Esophagus muscularis mucosa (tissue), 4 donors: ENCODE measurements at regions not wholly inside any gene's neighbourhood (a gene's known extent, or its start where the extent isn't known, plus 50 kb on each side); places are given as distances from the start of the nearest gene placed in this dataset.
"Not testable (repeated sequence)": the region's sequence is repeated elsewhere in the genome, so short reads cannot be mapped to it uniquely, and the experiment has no call there.

ENCODE experiments used
- DNase-seq: peaks from one replicate; pipeline ENCODE4 v3.0.0-alpha.2; 2017; ENCODE audit errors: extremely low spot score
- H3K27ac ChIP-seq, 4 donors: fragments of 200-600 bp; sonication (generic); replicated peaks in 1 of 4; 1 replicate in 3 of 4; 2 replicates in 1 of 4; pipeline ENCODE4 v1.5.1; 2016 to 2019; ENCODE audit warnings: mild to moderate bottlenecking in 1 of 4
- H3K27me3 ChIP-seq, 4 donors: fragments of 200-600 bp; sonication (generic); one replicate each; pipeline versions ENCODE4 v1.5.1 to v1.6.0; 2016 to 2019
- H3K36me3 ChIP-seq, 4 donors: fragments of 200-600 bp; sonication (generic); one replicate each; pipeline ENCODE4 v1.5.1; 2016 to 2019
- H3K4me1 ChIP-seq, 4 donors: fragments of 200-600 bp; sonication (generic); one replicate each; pipeline ENCODE4 v1.5.1; 2016 to 2019
- H3K4me3 ChIP-seq, 4 donors: fragments of 200-600 bp; sonication (generic); 1 replicate in 2 of 4; 2 replicates in 2 of 4; pipeline ENCODE4 v1.5.1; 2016 to 2019; ENCODE audit warnings: mild to moderate bottlenecking in 4 of 4, moderate library complexity in 1 of 4
- H3K9me3 ChIP-seq, 4 donors: fragments of 200-600 bp; sonication (generic); 1 replicate in 3 of 4; 2 replicates in 1 of 4; pipeline ENCODE4 v1.5.1; 2016 to 2019
- EP300 ChIP-seq: sonication (generic); formaldehyde crosslinking; IDR thresholded peaks from one replicate; pipeline ENCODE4 v1.6.1; 2017; ENCODE audit warnings: antibody characterized with exemption
- POLR2A ChIP-seq: fragments of 450-650 bp; IDR thresholded peaks from one replicate; pipeline ENCODE4 v1.6.1; 2017; ENCODE audit warnings: antibody characterized with exemption, moderate library complexity, mild to moderate bottlenecking, low read depth
- POLR2AphosphoS5 ChIP-seq, 2 donors: sonication (generic); formaldehyde crosslinking; IDR thresholded peaks; one replicate each; pipeline ENCODE4 v1.6.1; 2017; ENCODE audit warnings: antibody characterized with exemption in 2 of 2
- WGBS: methylation state at CpG from one replicate; pipeline ENCODE4 v1.1.5; 2018; 5-methylcytosine and 5-hydroxymethylcytosine counted together
- intact Hi-C: fragments of 100-400 bp; cut with DNase I; formaldehyde crosslinking; loops from one replicate; pipeline ENCODE4 v1.15.1; 2023
- TF ChIP-seq, protein P1 (sequence below), 3 experiments: fragments of 200-600 bp in 2 of 3; fragments of 450-650 bp in 1 of 3; sonication (generic) in 2 of 3; IDR thresholded peaks; one replicate each; pipeline ENCODE4 v1.5.1; 2017 to 2019; ENCODE audit warnings: antibody characterized with exemption in 3 of 3, mild to moderate bottlenecking in 2 of 3, moderate library complexity in 1 of 3

- no peak overlapping the region for H3K4me3 ChIP-seq
- no peak overlapping the region for H3K27ac ChIP-seq
- no peaks in the 10 kb centered on the region for H3K9me3 ChIP-seq
- no peaks in the 10 kb centered on the region for H3K4me1 ChIP-seq
- no peaks in the 10 kb centered on the region for H3K27me3 ChIP-seq
- 90% methylated on average over 3 of the region's 3 CpGs for WGBS
- intact Hi-C loops = no loop called here
- TF ChIP-seq POLR2A = no peak
- TF ChIP-seq POLR2AphosphoS5 (IDR thresholded peaks at IDR 0.05) = no peak
- TF ChIP-seq EP300 = no peak
- TF ChIP-seq, protein P1, sequence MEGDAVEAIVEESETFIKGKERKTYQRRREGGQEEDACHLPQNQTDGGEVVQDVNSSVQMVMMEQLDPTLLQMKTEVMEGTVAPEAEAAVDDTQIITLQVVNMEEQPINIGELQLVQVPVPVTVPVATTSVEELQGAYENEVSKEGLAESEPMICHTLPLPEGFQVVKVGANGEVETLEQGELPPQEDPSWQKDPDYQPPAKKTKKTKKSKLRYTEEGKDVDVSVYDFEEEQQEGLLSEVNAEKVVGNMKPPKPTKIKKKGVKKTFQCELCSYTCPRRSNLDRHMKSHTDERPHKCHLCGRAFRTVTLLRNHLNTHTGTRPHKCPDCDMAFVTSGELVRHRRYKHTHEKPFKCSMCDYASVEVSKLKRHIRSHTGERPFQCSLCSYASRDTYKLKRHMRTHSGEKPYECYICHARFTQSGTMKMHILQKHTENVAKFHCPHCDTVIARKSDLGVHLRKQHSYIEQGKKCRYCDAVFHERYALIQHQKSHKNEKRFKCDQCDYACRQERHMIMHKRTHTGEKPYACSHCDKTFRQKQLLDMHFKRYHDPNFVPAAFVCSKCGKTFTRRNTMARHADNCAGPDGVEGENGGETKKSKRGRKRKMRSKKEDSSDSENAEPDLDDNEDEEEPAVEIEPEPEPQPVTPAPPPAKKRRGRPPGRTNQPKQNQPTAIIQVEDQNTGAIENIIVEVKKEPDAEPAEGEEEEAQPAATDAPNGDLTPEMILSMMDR (IDR thresholded peaks at IDR 0.05) = no peak
- no peaks in the 10 kb centered on the region for H3K36me3 ChIP-seq
- DNase-seq = no peak
These were observed 79.4 kb upstream of the TLE4 start for GRCh38 chr9:79492092-79493009.

GRCh38 chr9:79500196-79500864, 71.4 kb upstream of the TLE4 start:
- H3K36me3 ChIP-seq, DNase-seq, H3K9me3 ChIP-seq, H3K4me3 ChIP-seq, H3K4me1 ChIP-seq, H3K27me3 ChIP-seq, H3K27ac ChIP-seq, intact Hi-C loops: not testable (repeated sequence)
- 97% methylated on average over 23 of the region's 25 CpGs for whole genome bisulfite sequencing

- WGBS = 84% methylated on average over 2 of the region's 2 CpGs
- no peak for DNase-seq
- no peaks in the 10 kb centered on the region for H3K4me1 ChIP-seq
- H3K27me3 ChIP-seq = no peaks in the 10 kb centered on the region
- no peak overlapping the region for H3K4me3 ChIP-seq
- no peaks in the 10 kb centered on the region for H3K36me3 ChIP-seq
- no peak overlapping the region for H3K27ac ChIP-seq
- no peaks in the 10 kb centered on the region for H3K9me3 ChIP-seq
- TF ChIP-seq, protein P1 (IDR thresholded peaks at IDR 0.05) = no peak
- no peak for TF ChIP-seq POLR2A
- TF ChIP-seq EP300 = no peak
- no peak for TF ChIP-seq POLR2AphosphoS5 (IDR thresholded peaks at IDR 0.05)
- intact Hi-C loops = no loop called here
These were observed 70.2 kb upstream of the TLE4 start for GRCh38 chr9:79501546-79501945.

DNA sequence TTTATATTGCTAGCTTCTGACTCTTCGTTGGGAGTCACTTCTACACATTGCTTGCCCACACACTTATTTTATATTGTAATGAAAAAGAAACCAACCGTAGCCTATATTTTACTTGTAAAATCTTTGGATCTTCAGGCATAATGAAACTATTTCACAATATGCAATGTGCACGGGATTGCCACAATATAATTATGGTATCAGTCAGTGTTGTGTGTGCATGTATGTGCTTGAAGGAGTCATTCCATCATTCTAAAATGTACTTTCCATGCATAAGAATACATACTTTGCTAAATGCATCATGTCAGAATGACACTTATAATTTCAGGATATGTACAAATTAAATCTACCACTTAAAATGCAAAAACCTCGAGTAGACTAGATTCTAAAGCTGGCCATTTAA, 64.0 kb upstream of the TLE4 start:
- DNase-seq = no peak
- intact Hi-C loops = no loop called here
- no peak overlapping the region for H3K27ac ChIP-seq
- whole genome bisulfite sequencing = 83% methylated on average over 4 of the region's 4 CpGs
- no peak overlapping the region for H3K4me3 ChIP-seq
- H3K4me1 ChIP-seq = no peaks in the 10 kb centered on the region
- no peaks in the 10 kb centered on the region for H3K9me3 ChIP-seq
- no peak for TF ChIP-seq POLR2A
- TF ChIP-seq, protein P1 (IDR thresholded peaks at IDR 0.05) = no peak
- TF ChIP-seq POLR2AphosphoS5 (IDR thresholded peaks at IDR 0.05) = no peak
- no peak for TF ChIP-seq EP300
- no peaks in the 10 kb centered on the region for H3K27me3 ChIP-seq
- no peaks in the 10 kb centered on the region for H3K36me3 ChIP-seq

GRCh38 chr9:79512251-79512650, 59.5 kb upstream of the TLE4 start:
- WGBS = 97% methylated on average over 4 of the region's 4 CpGs
- TF ChIP-seq POLR2A (no peak), EP300 (no peak), POLR2AphosphoS5 (IDR thresholded peaks at IDR 0.05) (no peak)
- TF ChIP-seq, protein P1 (IDR thresholded peaks at IDR 0.05) = no peak
- peak; percentile 66 for DNase-seq
- no peak overlapping the region for H3K4me3 ChIP-seq
- H3K9me3 ChIP-seq = no peaks in the 10 kb centered on the region
- no peaks in the 10 kb centered on the region for H3K36me3 ChIP-seq
- H3K27ac ChIP-seq = no peak overlapping the region
- H3K27me3 ChIP-seq = no peaks in the 10 kb centered on the region
- intact Hi-C loops = no loop called here
- no peaks in the 10 kb centered on the region for H3K4me1 ChIP-seq
